Right cardiac atrium (tissue), 5 donors: ENCODE measurements at regions not wholly inside any gene's neighbourhood (a gene's known extent, or its start where the extent isn't known, plus 50 kb on each side); places are given as distances from the start of the nearest gene placed in this dataset.

ENCODE experiments used
- ATAC-seq, 2 donors: fragments of 200-7000 bp; cut with Tn5 transposase; one replicate each; pipeline versions ENCODE4 v1.8.0 to v1.9.1; 2020; ENCODE audit warnings: moderate library complexity in 2 of 2, mild to moderate bottlenecking in 1 of 2
- DNase-seq, 3 donors: peaks; one replicate each; pipeline ENCODE4 v3.0.0-alpha.2; 2020
- H3K27ac ChIP-seq: one replicate; pipeline ENCODE4 v1.5.1; 2013; ENCODE audit warnings: mild to moderate bottlenecking, low read length, control low read depth, moderate library complexity
- H3K27me3 ChIP-seq: one replicate; pipeline ENCODE4 v1.6.1; 2013; ENCODE audit not compliant: control insufficient read depth, insufficient read depth
- H3K4me1 ChIP-seq: one replicate; pipeline ENCODE4 v1.6.1; 2013; ENCODE audit warnings: low read length; ENCODE audit not compliant: control insufficient read depth, insufficient read depth
- H3K4me3 ChIP-seq: one replicate; pipeline ENCODE4 v1.5.1; 2013; ENCODE audit warnings: low read length, control low read depth
- H3K9me3 ChIP-seq: one replicate; pipeline ENCODE4 v1.6.1; 2013; ENCODE audit warnings: low read length; ENCODE audit not compliant: control insufficient read depth
- WGBS: extraction: QIAGEN DNeasy Blood & Tissue Kit; methylation state at CpG from one replicate; pipeline ENCODE4 v1.1.7; 2013; 5-methylcytosine and 5-hydroxymethylcytosine counted together
- intact Hi-C, 4 donors: fragments of 100-400 bp; cut with DNase I; formaldehyde crosslinking; loops; one replicate each; pipeline versions ENCODE4 v1.11.0 to v1.14.0; 2022 to 2023
- donor health status: healthy with polysubstance abuse.
- donor health status: DM: no; HTN: yes; CAD: no.
- donor health status: DM: no; HTN: no; CAD: no.
- donor health status: DM: no; HTN: yes; CAD: no; lungs with severe emphysema.
- donor health status: DM: yes; HTN: yes; CAD: no.

- ATAC-seq = no peak
- DNase-seq = no peak
- WGBS = 71% methylated on average over 2 of the region's 2 CpGs
- H3K4me3 ChIP-seq = no peak overlapping the region
- H3K4me1 ChIP-seq = peaks cover 2% of the 10 kb centered on the region
- intact Hi-C loops = no loop called here
- no peak overlapping the region for H3K27ac ChIP-seq
- no peaks in the 10 kb centered on the region for H3K27me3 ChIP-seq
- no peaks in the 10 kb centered on the region for H3K9me3 ChIP-seq
Observed at GRCh38 chr2:160940699-160941098, 219.5 kb upstream of the TANK start.

GRCh38 chr2:160941290-160941846 lies 218.9 kb upstream of the TANK start:
- no peak overlapping the region for H3K27ac ChIP-seq
- ATAC-seq (no peak), DNase-seq (no peak)
- H3K4me1 ChIP-seq = peaks cover 2% of the 10 kb centered on the region
- no peaks in the 10 kb centered on the region for H3K27me3 ChIP-seq
- no peak overlapping the region for H3K4me3 ChIP-seq
- H3K9me3 ChIP-seq = no peaks in the 10 kb centered on the region
- 46% methylated on average over 1 of the region's 1 CpG for WGBS
- intact Hi-C loops = no loop called here

- intact Hi-C loops = no loop called here
- H3K27ac ChIP-seq = no peak overlapping the region
- 76% methylated on average over 10 of the region's 10 CpGs for WGBS
- DNase-seq (no peak), ATAC-seq (no peak)
- peaks cover 2% of the 10 kb centered on the region for H3K4me1 ChIP-seq
- H3K9me3 ChIP-seq = no peaks in the 10 kb centered on the region
- H3K4me3 ChIP-seq = no peak overlapping the region
- no peaks in the 10 kb centered on the region for H3K27me3 ChIP-seq
Observed at GRCh38 chr2:160942476-160943142, 217.6 kb upstream of the TANK start.

- ATAC-seq = no peak
- DNase-seq = no peak
- intact Hi-C loops = no loop called here
- WGBS = 92% methylated on average over 3 of the region's 3 CpGs
- no peak overlapping the region for H3K27ac ChIP-seq
- H3K27me3 ChIP-seq = no peaks in the 10 kb centered on the region
- no peak overlapping the region for H3K4me3 ChIP-seq
- peaks cover 2% of the 10 kb centered on the region for H3K4me1 ChIP-seq
- no peaks in the 10 kb centered on the region for H3K9me3 ChIP-seq
Observed at GRCh38 chr2:160943414-160943813, 216.8 kb upstream of the TANK start.

GRCh38 chr2:160952464-160953254 lies 207.6 kb upstream of the TANK start:
- H3K27me3 ChIP-seq = no peaks in the 10 kb centered on the region
- DNase-seq (peak; percentile 66 to 82 (median 81)), ATAC-seq (peak; percentile 82)
- H3K27ac ChIP-seq = peak overlapping the region; percentile 37
- peak overlapping the region; percentile 18 for H3K4me3 ChIP-seq
- peaks cover 4% of the 10 kb centered on the region for H3K4me1 ChIP-seq
- no peaks in the 10 kb centered on the region for H3K9me3 ChIP-seq
- intact Hi-C loops = loop anchor here in 1 of 4 donors (10.0 kb wide), 1 partner anchor 68 kb away; no protein-coding TSS in a partner anchor
- 37% methylated on average over 10 of the region's 10 CpGs for WGBS

GRCh38 chr2:160955578-160955977 lies 204.7 kb upstream of the TANK start:
- H3K4me3 ChIP-seq = no peak overlapping the region
- H3K27ac ChIP-seq = no peak overlapping the region
- no peaks in the 10 kb centered on the region for H3K27me3 ChIP-seq
- DNase-seq (no peak), ATAC-seq (no peak)
- intact Hi-C loops = loop anchor here in 1 of 4 donors (10.0 kb wide), 1 partner anchor 71 kb away; no protein-coding TSS in a partner anchor
- 87% methylated on average over 1 of the region's 1 CpG for WGBS
- H3K4me1 ChIP-seq = peaks cover 4% of the 10 kb centered on the region
- H3K9me3 ChIP-seq = no peaks in the 10 kb centered on the region

- 65% methylated on average over 6 of the region's 6 CpGs for WGBS
- Histone ChIP-seq H3K4me3 (no peak overlapping the region), H3K27ac (peak overlapping the region; percentile 70), H3K9me3 (no peaks in the 10 kb centered on the region), H3K4me1 (peaks cover 4% of the 10 kb centered on the region), H3K27me3 (no peaks in the 10 kb centered on the region)
- DNase-seq (peak in 2 of 3 donors; percentile 59 to 64), ATAC-seq (peak; percentile 79 to 88)
- intact Hi-C loops = loop anchor here in 1 of 4 donors (10.0 kb wide), 1 partner anchor 72 kb away; no protein-coding TSS in a partner anchor
Observed at GRCh38 chr2:160956243-160956802, 203.9 kb upstream of the TANK start.

- intact Hi-C loops = loop anchor here in 1 of 4 donors (10.0 kb wide), 2 partner anchors 469 to 639 kb away; partner anchors contain the start of gene RBMS1
- no peak for ATAC-seq
- WGBS = 55% methylated on average over 3 of the region's 3 CpGs
- H3K27me3 ChIP-seq = no peaks in the 10 kb centered on the region
- DNase-seq = no peak
- H3K4me1 ChIP-seq = no peaks in the 10 kb centered on the region
- H3K27ac ChIP-seq = no peak overlapping the region
- H3K9me3 ChIP-seq = no peaks in the 10 kb centered on the region
- H3K4me3 ChIP-seq = no peak overlapping the region
Observed at GRCh38 chr2:160963957-160964356, 196.3 kb upstream of the TANK start.

GRCh38 chr2:160967523-160967922 lies 192.7 kb upstream of the TANK start:
- intact Hi-C loops = loop anchor here in 1 of 4 donors (10.0 kb wide), 2 partner anchors 473 to 643 kb away; partner anchors contain the start of gene RBMS1
- Histone ChIP-seq H3K27ac (no peak overlapping the region), H3K4me3 (no peak overlapping the region), H3K4me1 (no peaks in the 10 kb centered on the region), H3K27me3 (no peaks in the 10 kb centered on the region), H3K9me3 (no peaks in the 10 kb centered on the region)
- DNase-seq (no peak), ATAC-seq (peak; percentile 35 to 36)
- 33% methylated on average over 6 of the region's 6 CpGs for WGBS

GRCh38 chr2:160968183-160968582 lies 192.0 kb upstream of the TANK start:
- Histone ChIP-seq H3K27ac (no peak overlapping the region), H3K4me1 (no peaks in the 10 kb centered on the region), H3K4me3 (no peak overlapping the region), H3K9me3 (no peaks in the 10 kb centered on the region), H3K27me3 (no peaks in the 10 kb centered on the region)
- ATAC-seq (no peak), DNase-seq (no peak)
- WGBS = 75% methylated on average over 2 of the region's 2 CpGs
- intact Hi-C loops = loop anchor here in 1 of 4 donors (10.0 kb wide), 2 partner anchors 473 to 643 kb away; partner anchors contain the start of gene RBMS1
